SK-N-DZ (cell line): ENCODE measurements at regions not wholly inside any gene's neighbourhood (a gene's known extent, or its start where the extent isn't known, plus 50 kb on each side); places are given as distances from the start of the nearest gene placed in this dataset.

ENCODE experiments used
- DNase-seq: peaks from one replicate; pipeline ENCODE4 v3.0.0-alpha.2; 2015; ENCODE audit warnings: low spot score

- no peak for DNase-seq
Observed at GRCh38 chr17:36756695-36757094, 155.3 kb downstream of the MRM1 start.

GRCh38 chr17:36760425-36760824 lies 159.0 kb downstream of the MRM1 start:
- DNase-seq = no peak

GRCh38 chr17:36761203-36761950 lies 160.0 kb downstream of the MRM1 start:
- peak; percentile 52 for DNase-seq

- DNase-seq = no peak
Observed at GRCh38 chr17:36765436-36766043, 164.2 kb downstream of the MRM1 start.

GRCh38 chr17:36768394-36768793 lies 167.0 kb downstream of the MRM1 start:
- DNase-seq = peak; percentile 50

- DNase-seq = no peak
Observed at GRCh38 chr17:36773039-36773438, 164.2 kb upstream of the LHX1 start.

- DNase-seq = no peak
Observed at GRCh38 chr17:36777118-36777517, 160.2 kb upstream of the LHX1 start.

- no peak for DNase-seq
Observed at GRCh38 chr17:36778448-36778847, 158.8 kb upstream of the LHX1 start.

GRCh38 chr17:36779550-36779949 lies 157.7 kb upstream of the LHX1 start:
- DNase-seq = no peak

- no peak for DNase-seq
Observed at GRCh38 chr17:36784633-36785032, 152.6 kb upstream of the LHX1 start.

- DNase-seq = no peak
Observed at GRCh38 chr17:36786867-36787266, 150.4 kb upstream of the LHX1 start.

- DNase-seq = no peak
Observed at GRCh38 chr17:36791150-36791941, 145.9 kb upstream of the LHX1 start.

- DNase-seq = no peak
Observed at GRCh38 chr17:36791942-36792475, 145.3 kb upstream of the LHX1 start.

- no peak for DNase-seq
Observed at GRCh38 chr17:36792849-36793248, 144.4 kb upstream of the LHX1 start.

- no peak for DNase-seq
Observed at GRCh38 chr17:36793976-36794375, 143.3 kb upstream of the LHX1 start.

GRCh38 chr17:36807496-36808179 lies 129.6 kb upstream of the LHX1 start:
- no peak for DNase-seq

GRCh38 chr17:36808180-36808661 lies 129.1 kb upstream of the LHX1 start:
- peak; percentile 46 for DNase-seq

- DNase-seq = no peak
Observed at GRCh38 chr17:36812762-36813161, 124.5 kb upstream of the LHX1 start.

- DNase-seq = no peak
Observed at GRCh38 chr17:36813357-36813756, 123.9 kb upstream of the LHX1 start.

- DNase-seq = no peak
Observed at GRCh38 chr17:36813957-36814563, 123.2 kb upstream of the LHX1 start.

- DNase-seq = no peak
Observed at GRCh38 chr17:36814958-36815357, 122.3 kb upstream of the LHX1 start.
